HG02884 (cell line): ENCODE measurements at regions not wholly inside any gene's neighbourhood (a gene's known extent, or its start where the extent isn't known, plus 50 kb on each side); places are given as distances from the start of the nearest gene placed in this dataset.
"Not testable (repeated sequence)": the region's sequence is repeated elsewhere in the genome, so short reads cannot be mapped to it uniquely, and the experiment has no call there.

Source experiments
- ATAC-seq: cut with Tn5 transposase; IDR thresholded peaks from one replicate; pipeline ENCODE4 v1.9.1; 2021; ENCODE audit warnings: mild to moderate bottlenecking, moderate library complexity; ENCODE audit not compliant: unreplicated experiment

GRCh38 chr5:121429761-121430160 is 421.9 kb upstream of the FTMT start:
- no peak for ATAC-seq

- no peak for ATAC-seq
Measured at GRCh38 chr5:121430538-121430937, 421.1 kb upstream of the FTMT start.

GRCh38 chr5:121445511-121445910 is 406.2 kb upstream of the FTMT start:
- ATAC-seq, result no peak

GRCh38 chr5:121462441-121462840 is 389.2 kb upstream of the FTMT start:
- no peak for ATAC-seq

- not testable (repeated sequence) for ATAC-seq
Measured at GRCh38 chr5:121471222-121471621, 380.5 kb upstream of the FTMT start.

- ATAC-seq, result no peak
Measured at GRCh38 chr5:121478636-121479035, 373.0 kb upstream of the FTMT start.

- ATAC-seq, result no peak
Measured at GRCh38 chr5:121479337-121479736, 372.3 kb upstream of the FTMT start.

GRCh38 chr5:121485281-121485680 is 366.4 kb upstream of the FTMT start:
- no peak for ATAC-seq

- ATAC-seq, result not testable (repeated sequence)
Measured at GRCh38 chr5:121485999-121486398, 365.7 kb upstream of the FTMT start.

- no peak for ATAC-seq
Measured at GRCh38 chr5:121489972-121490371, 361.7 kb upstream of the FTMT start.

- no peak for ATAC-seq
Measured at GRCh38 chr5:121497176-121497575, 354.5 kb upstream of the FTMT start.

GRCh38 chr5:121500310-121500709 is 351.4 kb upstream of the FTMT start:
- no peak for ATAC-seq

- no peak for ATAC-seq
Measured at GRCh38 chr5:121503111-121503840, 348.4 kb upstream of the FTMT start.

- ATAC-seq, result no peak
Measured at GRCh38 chr5:121516997-121517396, 334.7 kb upstream of the FTMT start.

- no peak for ATAC-seq
Measured at GRCh38 chr5:121525706-121526105, 326.0 kb upstream of the FTMT start.

GRCh38 chr5:121526908-121527307 is 324.8 kb upstream of the FTMT start:
- ATAC-seq, result no peak

GRCh38 chr5:121533814-121534213 is 317.9 kb upstream of the FTMT start:
- no peak for ATAC-seq

- ATAC-seq, result no peak
Measured at GRCh38 chr5:121550989-121551388, 300.7 kb upstream of the FTMT start.

GRCh38 chr5:121559832-121560231 is 291.9 kb upstream of the FTMT start:
- ATAC-seq, result no peak

GRCh38 chr5:121572061-121572460 is 279.6 kb upstream of the FTMT start:
- no peak for ATAC-seq

GRCh38 chr5:121573721-121574382 is 277.8 kb upstream of the FTMT start:
- no peak for ATAC-seq

- ATAC-seq, result no peak
Measured at GRCh38 chr5:121581588-121581987, 270.1 kb upstream of the FTMT start.

GRCh38 chr5:121596882-121597281 is 254.8 kb upstream of the FTMT start:
- ATAC-seq, result no peak
